Large intestine (tissue), 3 donors: ENCODE measurements at regions not wholly inside any gene's neighbourhood (a gene's known extent, or its start where the extent isn't known, plus 50 kb on each side); places are given as distances from the start of the nearest gene placed in this dataset.
A peak's percentile ranks its signal among the peaks of the same experiment; 100 is the strongest.

ENCODE experiments used
- DNase-seq, 2 donors: peaks; one replicate each; pipeline versions ENCODE4 v3.0.0 to v3.0.0-alpha.2; 2013
- H3K27ac ChIP-seq: one replicate; pipeline ENCODE4 v1.5.1; 2013; ENCODE audit warnings: low read length
- H3K27me3 ChIP-seq: 2 replicates; pipeline ENCODE4 v1.6.1; 2013; ENCODE audit warnings: low read length; ENCODE audit not compliant: control insufficient read depth, insufficient read depth
- H3K36me3 ChIP-seq: 2 replicates; pipeline ENCODE4 v1.6.1; 2013; ENCODE audit warnings: low read length; ENCODE audit not compliant: control insufficient read depth, insufficient read depth
- H3K4me1 ChIP-seq: one replicate; pipeline ENCODE4 v1.6.1; 2013; ENCODE audit warnings: low read length; ENCODE audit not compliant: control insufficient read depth, insufficient read depth
- H3K4me3 ChIP-seq: one replicate; pipeline ENCODE4 v1.5.1; 2013; ENCODE audit warnings: low read length
- H3K9me3 ChIP-seq: one replicate; pipeline ENCODE4 v1.6.1; 2013; ENCODE audit warnings: mild to moderate bottlenecking, low read depth, low read length, moderate library complexity; ENCODE audit not compliant: control insufficient read depth
- WGBS: methylation state at CpG from one replicate; pipeline ENCODE4 v1.1.5; 2013; ENCODE audit warnings: low lambda C conversion rate; ENCODE audit not compliant: insufficient coverage; 5-methylcytosine and 5-hydroxymethylcytosine counted together

GRCh38 chr22:49104434-49104833 is 723.2 kb downstream of the BRD1 start:
- H3K27ac ChIP-seq = no peak overlapping the region
- DNase-seq = no peak
- H3K27me3 ChIP-seq = no peaks in the 10 kb centered on the region
- no peaks in the 10 kb centered on the region for H3K9me3 ChIP-seq
- no peaks in the 10 kb centered on the region for H3K36me3 ChIP-seq
- no peaks in the 10 kb centered on the region for H3K4me1 ChIP-seq
- no peak overlapping the region for H3K4me3 ChIP-seq
- WGBS = no CpG with 5 or more reads among the region's 7 CpGs

GRCh38 chr22:49103314-49104059 is 724.2 kb downstream of the BRD1 start:
- H3K27ac ChIP-seq = no peak overlapping the region
- H3K9me3 ChIP-seq = no peaks in the 10 kb centered on the region
- no peaks in the 10 kb centered on the region for H3K36me3 ChIP-seq
- WGBS = 56% methylated on average over 3 of the region's 15 CpGs
- peak in 1 of 2 donors; percentile 24 for DNase-seq
- no peak overlapping the region for H3K4me3 ChIP-seq
- no peaks in the 10 kb centered on the region for H3K4me1 ChIP-seq
- H3K27me3 ChIP-seq = no peaks in the 10 kb centered on the region

GRCh38 chr22:49102367-49102766 is 725.3 kb downstream of the BRD1 start:
- Histone ChIP-seq H3K27ac (no peak overlapping the region), H3K4me1 (no peaks in the 10 kb centered on the region), H3K36me3 (no peaks in the 10 kb centered on the region), H3K9me3 (no peaks in the 10 kb centered on the region), H3K27me3 (no peaks in the 10 kb centered on the region), H3K4me3 (no peak overlapping the region)
- no peak for DNase-seq
- WGBS = no CpG with 5 or more reads among the region's 20 CpGs

GRCh38 chr22:49101873-49102272 is 725.8 kb downstream of the BRD1 start:
- H3K27ac ChIP-seq = no peak overlapping the region
- no peaks in the 10 kb centered on the region for H3K4me1 ChIP-seq
- H3K9me3 ChIP-seq = no peaks in the 10 kb centered on the region
- no peak overlapping the region for H3K4me3 ChIP-seq
- no peaks in the 10 kb centered on the region for H3K27me3 ChIP-seq
- H3K36me3 ChIP-seq = no peaks in the 10 kb centered on the region
- no CpG with 5 or more reads among the region's 8 CpGs for WGBS
- no peak for DNase-seq

- Histone ChIP-seq H3K4me1 (no peaks in the 10 kb centered on the region), H3K9me3 (no peaks in the 10 kb centered on the region), H3K27ac (no peak overlapping the region), H3K36me3 (no peaks in the 10 kb centered on the region), H3K4me3 (no peak overlapping the region), H3K27me3 (no peaks in the 10 kb centered on the region)
- no CpG with 5 or more reads among the region's 8 CpGs for WGBS
- no peak for DNase-seq
These were observed 726.4 kb downstream of the BRD1 start for GRCh38 chr22:49101225-49101624.

GRCh38 chr22:49100773-49101172 is 726.9 kb downstream of the BRD1 start:
- no peak for DNase-seq
- no peak overlapping the region for H3K4me3 ChIP-seq
- H3K9me3 ChIP-seq = no peaks in the 10 kb centered on the region
- H3K27ac ChIP-seq = no peak overlapping the region
- WGBS = no CpG with 5 or more reads among the region's 17 CpGs
- H3K36me3 ChIP-seq = no peaks in the 10 kb centered on the region
- no peaks in the 10 kb centered on the region for H3K4me1 ChIP-seq
- H3K27me3 ChIP-seq = no peaks in the 10 kb centered on the region

GRCh38 chr22:49100316-49100715 is 727.4 kb downstream of the BRD1 start:
- Histone ChIP-seq H3K27ac (no peak overlapping the region), H3K9me3 (no peaks in the 10 kb centered on the region)
- no CpG with 5 or more reads among the region's 9 CpGs for WGBS

GRCh38 chr22:49099496-49100124 is 728.1 kb downstream of the BRD1 start:
- DNase-seq = no peak
- H3K27ac ChIP-seq = no peak overlapping the region
- H3K36me3 ChIP-seq = no peaks in the 10 kb centered on the region
- H3K4me1 ChIP-seq = no peaks in the 10 kb centered on the region
- no peak overlapping the region for H3K4me3 ChIP-seq
- H3K9me3 ChIP-seq = no peaks in the 10 kb centered on the region
- 0% methylated on average over 1 of the region's 15 CpGs for WGBS
- no peaks in the 10 kb centered on the region for H3K27me3 ChIP-seq

More at GRCh38 chr22:49100316-49100715, 727.4 kb downstream of the BRD1 start:
- DNase-seq = no peak
- no peaks in the 10 kb centered on the region for H3K27me3 ChIP-seq
- no peaks in the 10 kb centered on the region for H3K4me1 ChIP-seq
- no peak overlapping the region for H3K4me3 ChIP-seq
- H3K36me3 ChIP-seq = no peaks in the 10 kb centered on the region

GRCh38 chr22:49099089-49099488 is 728.6 kb downstream of the BRD1 start:
- Histone ChIP-seq H3K36me3 (no peaks in the 10 kb centered on the region), H3K4me3 (no peak overlapping the region), H3K4me1 (no peaks in the 10 kb centered on the region), H3K27ac (no peak overlapping the region), H3K27me3 (no peaks in the 10 kb centered on the region), H3K9me3 (no peaks in the 10 kb centered on the region)
- WGBS = 100% methylated on average over 1 of the region's 14 CpGs
- DNase-seq = no peak

GRCh38 chr22:49097966-49098365 is 729.7 kb downstream of the BRD1 start:
- no peak for DNase-seq
- Histone ChIP-seq H3K4me1 (no peaks in the 10 kb centered on the region), H3K27me3 (no peaks in the 10 kb centered on the region), H3K27ac (no peak overlapping the region), H3K9me3 (no peaks in the 10 kb centered on the region), H3K36me3 (no peaks in the 10 kb centered on the region), H3K4me3 (no peak overlapping the region)
- no CpG with 5 or more reads among the region's 10 CpGs for WGBS
